Common myeloid progenitor, CD34-positive (primary cell): ENCODE measurements at regions not wholly inside any gene's neighbourhood (a gene's known extent, or its start where the extent isn't known, plus 50 kb on each side); places are given as distances from the start of the nearest gene placed in this dataset.

Experiments
- CTCF ChIA-PET: fragments of 350-600 bp; sonication (Branson Sonifier 250); formaldehyde crosslinking; loops from one replicate; lab custom pipeline; 2021; ENCODE audit warnings: antibody characterized with exemption; lab: Charles Lee
- POLR2A ChIA-PET: fragments of 350-600 bp; sonication (Branson Sonifier 250); formaldehyde crosslinking; loops from one replicate; lab custom pipeline; 2021; ENCODE audit warnings: antibody characterized with exemption; lab: Charles Lee
- DNase-seq, 3 donors: peaks; one replicate each; pipeline versions ENCODE4 v3.0.0 to v3.0.0-alpha.2; 2013
- H3K27ac ChIP-seq, 2 experiments: 1 replicate in 1 of 2; 2 replicates in 1 of 2; pipeline ENCODE4 v1.7.0; 2013; ENCODE audit warnings: inconsistent platforms in 2 of 2, low read length in 2 of 2, mild to moderate bottlenecking in 2 of 2, low read depth in 1 of 2, moderate library complexity in 1 of 2; ENCODE audit not compliant: severe bottlenecking in 2 of 2, insufficient read depth in 1 of 2, poor library complexity in 1 of 2
- H3K27me3 ChIP-seq, 5 experiments: replicated peaks in 2 of 5; 1 replicate in 3 of 5; 2 replicates in 2 of 5; pipeline versions ENCODE4 v1.6.1 to v1.7.0; 2013; ENCODE audit warnings: low read length in 4 of 5, mild to moderate bottlenecking in 2 of 5, moderate library complexity in 2 of 5, inconsistent platforms in 1 of 5; ENCODE audit not compliant: insufficient read depth in 5 of 5, control insufficient read depth in 4 of 5
- H3K36me3 ChIP-seq, 4 experiments: 1 replicate in 2 of 4; 2 replicates in 2 of 4; pipeline versions ENCODE4 v1.6.1 to v1.7.0; 2013; ENCODE audit warnings: low read length in 3 of 4, control low read depth in 1 of 4, mild to moderate bottlenecking in 1 of 4; ENCODE audit not compliant: control insufficient read depth in 4 of 4, insufficient read depth in 4 of 4
- H3K4me1 ChIP-seq, 4 experiments: 1 replicate in 3 of 4; 2 replicates in 1 of 4; pipeline versions ENCODE4 v1.6.1 to v1.7.1; 2013; ENCODE audit warnings: low read length in 3 of 4, mild to moderate bottlenecking in 3 of 4, control low read depth in 1 of 4, inconsistent platforms in 1 of 4, moderate library complexity in 1 of 4; ENCODE audit not compliant: control insufficient read depth in 4 of 4, insufficient read depth in 4 of 4; ENCODE audit errors: control extremely low read depth in 1 of 4
- H3K4me3 ChIP-seq, 7 experiments: 1 replicate in 4 of 7; 2 replicates in 3 of 7; pipeline versions ENCODE4 v1.5.1 to v1.7.0; 2013; ENCODE audit warnings: mild to moderate bottlenecking in 7 of 7, low read length in 6 of 7, moderate library complexity in 6 of 7, inconsistent platforms in 2 of 7, low read depth in 2 of 7, control low read depth in 1 of 7; ENCODE audit not compliant: insufficient read depth in 4 of 7, control insufficient read depth in 1 of 7; ENCODE audit errors: extremely low read depth in 1 of 7
- H3K9me3 ChIP-seq, 5 experiments: 1 replicate in 4 of 5; 2 replicates in 1 of 5; pipeline versions ENCODE4 v1.6.1 to v1.7.1; 2013; ENCODE audit warnings: low read length in 4 of 5, mild to moderate bottlenecking in 2 of 5, inconsistent platforms in 1 of 5, low read depth in 1 of 5, moderate library complexity in 1 of 5; ENCODE audit not compliant: control insufficient read depth in 4 of 5, insufficient read depth in 2 of 5; ENCODE audit errors: control extremely low read depth in 1 of 5
- WGBS: methylation state at CpG from one replicate; pipeline ENCODE4 v1.1.5; 2013; ENCODE audit not compliant: insufficient coverage; 5-methylcytosine and 5-hydroxymethylcytosine counted together

DNA sequence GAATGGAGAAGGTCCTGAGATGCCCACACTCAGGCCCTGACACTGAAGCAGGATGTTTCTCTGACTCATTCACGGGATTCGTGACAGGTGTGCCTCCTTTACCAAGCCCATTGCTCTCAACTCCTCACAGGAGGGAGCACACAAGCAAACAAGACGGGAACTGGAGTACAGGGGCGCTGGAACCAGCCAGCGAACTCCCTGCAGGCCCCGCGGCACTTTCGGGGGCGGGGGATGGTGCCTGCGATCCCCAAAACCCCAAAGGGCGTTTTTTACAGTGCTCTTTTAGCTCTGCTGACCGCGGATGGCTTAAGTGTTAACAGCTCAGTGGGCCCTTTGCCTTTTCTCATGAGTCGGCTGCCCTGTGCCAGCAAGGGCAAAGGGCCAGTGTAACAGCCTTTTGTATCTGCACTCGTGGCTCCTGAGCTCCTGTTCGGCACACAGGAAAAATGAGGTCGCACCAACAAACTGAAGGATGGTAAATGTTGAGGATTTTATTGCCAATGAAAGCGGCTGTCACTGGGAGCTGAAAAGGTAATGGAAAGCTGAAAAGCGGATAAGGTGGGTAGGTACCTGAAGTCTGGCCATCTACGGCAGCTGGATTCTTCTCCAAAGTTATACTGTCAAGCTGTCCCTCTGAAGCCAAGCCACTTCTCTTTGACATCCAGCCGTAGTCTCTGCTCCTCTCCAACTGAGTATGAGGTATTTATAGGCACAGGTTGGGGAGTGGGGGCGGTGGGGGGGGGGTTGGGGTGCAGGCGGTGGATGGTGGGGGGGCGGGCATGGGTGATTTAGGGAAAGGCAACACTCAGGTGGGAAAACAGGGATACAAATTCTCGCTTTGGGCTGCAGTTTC, 65.0 kb upstream of the TRPC4 start:
- Histone ChIP-seq H3K4me1 (no peaks in the 10 kb centered on the region), H3K9me3 (no peaks in the 10 kb centered on the region), H3K36me3 (no peaks in the 10 kb centered on the region), H3K4me3 (no peak overlapping the region), H3K27ac (no peak overlapping the region), H3K27me3 (peaks cover 0 to 2% (median 0%) of the 10 kb centered on the region in 5 experiments)
- WGBS, result 91% methylated on average over 16 of the region's 25 CpGs
- ChIA-PET CTCF (no interaction called here), POLR2A (no interaction called here)
- DNase-seq, result no peak

DNA sequence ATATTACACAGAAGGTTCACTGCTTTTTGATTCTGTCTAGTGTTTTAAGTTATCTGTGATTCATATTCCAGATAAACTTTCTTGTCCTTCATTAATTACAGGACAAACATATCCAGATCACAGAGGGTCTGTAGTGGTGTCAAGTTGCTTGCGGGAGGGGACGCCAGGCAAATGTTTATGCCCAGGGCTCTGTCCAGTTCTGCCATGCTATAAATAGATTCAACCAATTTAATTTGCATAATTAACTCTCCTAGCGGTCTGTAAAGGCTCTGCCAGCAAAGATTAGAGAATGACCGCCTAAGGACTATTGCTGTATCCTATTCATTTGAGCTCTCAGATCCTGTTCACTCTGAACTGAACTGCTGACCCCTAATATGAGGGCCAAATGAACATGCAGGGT, 59.7 kb upstream of the TRPC4 start:
- peaks cover 0 to 2% (median 0%) of the 10 kb centered on the region in 5 experiments for H3K27me3 ChIP-seq
- no peaks in the 10 kb centered on the region for H3K9me3 ChIP-seq
- no peak for DNase-seq
- H3K36me3 ChIP-seq, result no peaks in the 10 kb centered on the region
- H3K4me3 ChIP-seq, result no peak overlapping the region
- ChIA-PET POLR2A (no interaction called here), CTCF (no interaction called here)
- 87% methylated on average over 3 of the region's 4 CpGs for WGBS
- H3K4me1 ChIP-seq, result no peaks in the 10 kb centered on the region
- no peak overlapping the region for H3K27ac ChIP-seq

DNA sequence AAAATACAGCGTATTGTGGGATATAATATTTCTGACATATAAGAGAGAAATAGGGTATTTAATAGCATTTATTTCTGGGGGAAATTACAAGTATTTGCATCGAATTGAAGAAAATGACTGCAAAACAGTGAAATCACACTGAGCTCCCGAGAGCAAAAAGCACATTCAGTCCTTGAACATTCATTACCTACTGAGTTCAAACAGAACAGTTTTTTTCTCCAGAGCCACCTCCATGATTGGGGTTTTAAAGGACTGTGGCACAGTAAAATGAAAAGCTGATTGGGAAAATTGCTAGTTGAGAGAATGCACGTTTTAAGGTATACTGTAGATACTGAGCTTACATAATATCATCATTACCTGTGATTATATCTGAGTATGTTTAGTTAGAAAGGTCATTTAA, 58.0 kb upstream of the TRPC4 start:
- H3K27me3 ChIP-seq, result peaks cover 0 to 2% (median 0%) of the 10 kb centered on the region in 5 experiments
- ChIA-PET POLR2A (no interaction called here), CTCF (no interaction called here)
- no CpG with 5 or more reads among the region's 4 CpGs for WGBS
- H3K36me3 ChIP-seq, result no peaks in the 10 kb centered on the region
- H3K9me3 ChIP-seq, result no peaks in the 10 kb centered on the region
- H3K4me3 ChIP-seq, result no peak overlapping the region
- no peaks in the 10 kb centered on the region for H3K4me1 ChIP-seq
- no peak overlapping the region for H3K27ac ChIP-seq
- no peak for DNase-seq

DNA sequence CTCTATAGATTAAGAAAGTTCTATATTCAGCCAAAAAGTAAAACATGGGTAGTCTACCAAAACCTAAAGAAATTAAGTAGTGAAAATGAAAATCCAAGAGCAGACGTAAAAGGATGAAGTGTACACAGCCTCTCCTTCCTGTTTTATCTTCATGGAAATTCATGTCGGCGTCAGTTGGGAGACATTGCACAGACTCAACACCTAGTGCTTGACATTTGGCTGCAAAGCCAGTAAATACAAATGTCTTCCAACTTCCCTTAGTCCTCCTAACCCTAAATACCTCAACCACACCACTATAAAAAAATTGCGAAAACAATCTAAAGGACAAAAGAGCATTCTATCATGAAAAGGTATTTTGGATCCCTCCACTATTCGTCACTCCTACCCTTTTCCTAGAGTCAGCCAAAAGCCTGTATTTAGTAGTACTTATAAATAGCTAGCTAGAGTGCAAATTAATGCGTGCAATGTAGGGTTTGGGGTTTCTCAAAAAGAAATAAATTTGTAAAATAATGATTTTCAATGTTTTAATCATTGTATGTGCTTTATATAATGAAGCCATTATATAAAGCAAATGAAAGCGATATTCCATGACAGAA, 56.4 kb upstream of the TRPC4 start:
- CTCF ChIA-PET, result no interaction called here
- WGBS, result 100% methylated on average over 3 of the region's 7 CpGs

DNA sequence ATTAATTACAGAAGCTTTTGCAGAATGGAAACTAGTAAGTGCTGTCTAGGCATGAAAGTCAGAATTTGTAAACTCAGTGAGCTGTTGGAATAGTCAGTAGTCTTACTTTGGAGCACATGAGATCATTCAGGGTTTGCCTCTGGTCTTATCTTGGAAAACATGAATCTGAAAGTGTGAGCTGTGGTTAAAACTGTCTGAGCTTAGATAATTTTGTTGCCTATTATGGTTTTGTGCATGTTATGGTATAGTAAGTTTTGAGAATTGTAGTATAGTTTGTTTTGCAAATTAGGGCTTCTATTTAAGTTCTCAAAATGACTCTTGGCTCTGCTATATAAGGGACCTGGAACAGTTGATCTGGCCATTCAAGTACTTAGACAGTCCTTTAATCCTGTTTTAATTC, 53.7 kb upstream of the TRPC4 start:
- no peaks in the 10 kb centered on the region for H3K4me1 ChIP-seq
- no peak overlapping the region for H3K27ac ChIP-seq
- no peak overlapping the region for H3K4me3 ChIP-seq
- H3K9me3 ChIP-seq, result no peaks in the 10 kb centered on the region
- ChIA-PET POLR2A (no interaction called here), CTCF (no interaction called here)
- no peaks in the 10 kb centered on the region for H3K36me3 ChIP-seq
- H3K27me3 ChIP-seq, result no peaks in the 10 kb centered on the region
- DNase-seq, result peak; percentile 14 to 62 (median 17)

More for the DNA sequence above, 56.4 kb upstream of the TRPC4 start:
- H3K27me3 ChIP-seq, result peaks cover 0 to 2% (median 0%) of the 10 kb centered on the region in 5 experiments
- H3K9me3 ChIP-seq, result no peaks in the 10 kb centered on the region
- POLR2A ChIA-PET, result no interaction called here
- DNase-seq, result no peak
- no peaks in the 10 kb centered on the region for H3K36me3 ChIP-seq
- no peak overlapping the region for H3K27ac ChIP-seq
- no peak overlapping the region for H3K4me3 ChIP-seq
- H3K4me1 ChIP-seq, result no peaks in the 10 kb centered on the region

DNA sequence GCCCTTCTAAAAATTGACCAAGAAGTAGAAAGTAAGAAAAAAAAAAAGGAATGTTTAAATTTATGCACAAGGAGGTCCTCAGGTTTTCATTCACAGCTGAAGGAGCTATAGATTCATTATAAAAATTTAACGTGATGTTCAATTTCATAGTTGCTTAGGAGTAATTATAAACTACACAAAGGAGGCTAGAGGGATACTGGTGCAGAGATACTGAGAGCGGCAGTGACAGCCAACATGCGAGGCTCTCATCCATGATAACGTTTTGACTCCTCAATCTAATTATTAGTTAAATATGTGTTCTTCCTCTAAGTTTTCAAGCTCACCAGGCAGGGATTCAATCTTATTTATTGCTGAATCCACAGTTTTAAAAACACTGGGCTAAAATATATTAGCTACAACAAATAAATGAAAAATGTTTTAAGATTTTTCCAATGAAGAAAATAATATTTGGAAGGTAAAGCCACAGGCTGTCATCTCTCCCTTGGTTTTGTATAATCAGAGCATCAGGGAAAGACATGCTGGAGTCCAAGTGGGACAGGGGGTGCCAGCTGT, 49.8 kb upstream of the TRPC4 start:
- no peaks in the 10 kb centered on the region for H3K27me3 ChIP-seq
- ChIA-PET CTCF (no interaction called here), POLR2A (no interaction called here)
- no peak overlapping the region for H3K27ac ChIP-seq
- no peaks in the 10 kb centered on the region for H3K36me3 ChIP-seq
- H3K9me3 ChIP-seq, result no peaks in the 10 kb centered on the region
- no peak for DNase-seq
- no CpG with 5 or more reads among the region's 4 CpGs for WGBS
- no peak overlapping the region for H3K4me3 ChIP-seq
- no peaks in the 10 kb centered on the region for H3K4me1 ChIP-seq
